ENCODE measurements at regions not wholly inside any gene's neighbourhood (a gene's known extent, or its start where the extent isn't known, plus 50 kb on each side); places are given as distances from the start of the nearest gene placed in this dataset.

DNA sequence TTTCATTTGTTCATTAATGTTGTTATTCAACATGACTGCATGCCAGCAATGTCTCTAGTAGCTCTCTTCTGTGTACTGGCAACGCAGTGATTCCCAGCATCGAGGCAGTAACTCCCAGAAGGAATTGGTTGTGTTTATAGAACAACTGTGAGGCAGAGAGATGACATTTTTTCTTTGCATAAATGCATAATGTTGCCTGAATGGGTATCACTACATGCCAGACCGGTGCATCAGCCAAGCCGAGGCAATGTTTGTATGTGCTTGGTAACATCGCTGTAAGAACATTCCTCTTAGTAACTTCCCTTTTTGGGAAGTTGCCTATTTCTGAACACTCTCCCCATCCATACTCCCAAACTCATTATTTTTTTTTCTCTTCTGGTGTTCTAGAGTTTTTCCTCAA is 182.9 kb downstream of the HTR7 start:
- no peak for DNase-seq (ENCODE audit: low read depth in 2 of 2)

DNA sequence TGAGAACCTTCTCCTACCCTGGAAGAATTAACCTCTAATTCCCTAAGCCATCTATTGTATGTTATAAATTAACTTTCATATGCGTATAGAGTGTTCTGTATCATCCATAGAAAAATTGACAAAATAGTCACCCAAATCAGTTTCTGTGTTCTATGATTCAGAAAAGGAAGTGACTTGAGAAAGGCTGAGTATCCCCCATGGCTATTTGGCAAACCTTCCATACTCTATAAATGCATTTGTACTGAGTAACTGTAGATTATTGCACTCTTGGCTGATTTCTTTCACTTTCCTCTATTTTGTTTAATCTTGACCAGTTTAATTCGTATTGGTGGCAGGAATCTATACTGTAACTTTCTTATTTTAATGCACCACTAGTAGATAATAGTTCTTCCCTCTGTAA is 182.2 kb downstream of the HTR7 start:
- DNase-seq (ENCODE audit: low read depth in 2 of 2): no peak
